GM10266 (cell line): ENCODE measurements at regions not wholly inside any gene's neighbourhood (a gene's known extent, or its start where the extent isn't known, plus 50 kb on each side); places are given as distances from the start of the nearest gene placed in this dataset.

Experiments
- DNase-seq: peaks from one replicate; pipeline ENCODE4 v3.0.0; 2012; ENCODE audit errors: extremely low spot score
- TF ChIP-seq, protein P1 (sequence below): IDR thresholded peaks from 2 replicates; pipeline ENCODE4 v1.5.1; 2012; ENCODE audit warnings: mild to moderate bottlenecking, low read depth; ENCODE audit not compliant: control insufficient read depth, insufficient read depth; ENCODE audit errors: missing control alignments

DNA sequence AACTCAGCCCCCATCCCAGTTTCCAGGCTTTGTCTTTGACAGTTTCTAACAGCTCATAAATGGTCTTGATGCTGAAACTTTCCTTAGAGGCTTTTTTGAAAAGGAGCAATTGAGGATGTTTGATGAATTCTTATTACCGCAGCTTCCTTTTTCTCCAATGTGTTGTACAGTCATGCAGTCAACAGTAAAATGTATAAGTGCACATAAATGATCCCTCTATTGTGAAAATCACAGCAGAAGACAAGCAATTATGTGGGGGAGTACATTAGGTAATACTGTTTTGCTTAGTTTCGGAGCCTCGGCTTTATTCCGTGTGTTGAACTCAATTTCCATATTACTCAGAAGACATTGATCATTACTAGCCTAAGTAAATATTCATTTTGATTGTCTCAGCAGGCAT lies 673.7 kb downstream of the CDH8 start:
- no peak for DNase-seq
- TF ChIP-seq, protein P1, sequence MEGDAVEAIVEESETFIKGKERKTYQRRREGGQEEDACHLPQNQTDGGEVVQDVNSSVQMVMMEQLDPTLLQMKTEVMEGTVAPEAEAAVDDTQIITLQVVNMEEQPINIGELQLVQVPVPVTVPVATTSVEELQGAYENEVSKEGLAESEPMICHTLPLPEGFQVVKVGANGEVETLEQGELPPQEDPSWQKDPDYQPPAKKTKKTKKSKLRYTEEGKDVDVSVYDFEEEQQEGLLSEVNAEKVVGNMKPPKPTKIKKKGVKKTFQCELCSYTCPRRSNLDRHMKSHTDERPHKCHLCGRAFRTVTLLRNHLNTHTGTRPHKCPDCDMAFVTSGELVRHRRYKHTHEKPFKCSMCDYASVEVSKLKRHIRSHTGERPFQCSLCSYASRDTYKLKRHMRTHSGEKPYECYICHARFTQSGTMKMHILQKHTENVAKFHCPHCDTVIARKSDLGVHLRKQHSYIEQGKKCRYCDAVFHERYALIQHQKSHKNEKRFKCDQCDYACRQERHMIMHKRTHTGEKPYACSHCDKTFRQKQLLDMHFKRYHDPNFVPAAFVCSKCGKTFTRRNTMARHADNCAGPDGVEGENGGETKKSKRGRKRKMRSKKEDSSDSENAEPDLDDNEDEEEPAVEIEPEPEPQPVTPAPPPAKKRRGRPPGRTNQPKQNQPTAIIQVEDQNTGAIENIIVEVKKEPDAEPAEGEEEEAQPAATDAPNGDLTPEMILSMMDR: no peak

DNA sequence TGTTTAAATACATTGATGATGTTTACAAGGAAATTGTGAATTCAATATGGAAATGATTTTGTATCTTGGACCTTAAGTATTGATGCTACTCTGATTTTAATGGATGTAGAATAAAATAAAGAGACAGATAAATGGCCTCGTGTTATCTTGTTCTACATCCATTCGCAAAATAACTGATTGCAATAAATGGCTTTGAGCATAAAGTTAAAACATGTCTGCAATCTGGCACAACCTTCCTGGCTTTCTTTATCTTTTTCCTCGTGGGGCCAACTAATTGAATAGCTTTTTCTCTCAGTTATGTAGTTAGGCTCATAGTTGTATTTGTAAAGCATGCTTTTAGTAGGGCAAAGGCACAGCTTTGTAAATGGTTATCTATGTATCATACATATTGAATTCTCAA lies 691.4 kb downstream of the CDH8 start:
- no peak for DNase-seq
- TF ChIP-seq, protein P1: no peak

DNA sequence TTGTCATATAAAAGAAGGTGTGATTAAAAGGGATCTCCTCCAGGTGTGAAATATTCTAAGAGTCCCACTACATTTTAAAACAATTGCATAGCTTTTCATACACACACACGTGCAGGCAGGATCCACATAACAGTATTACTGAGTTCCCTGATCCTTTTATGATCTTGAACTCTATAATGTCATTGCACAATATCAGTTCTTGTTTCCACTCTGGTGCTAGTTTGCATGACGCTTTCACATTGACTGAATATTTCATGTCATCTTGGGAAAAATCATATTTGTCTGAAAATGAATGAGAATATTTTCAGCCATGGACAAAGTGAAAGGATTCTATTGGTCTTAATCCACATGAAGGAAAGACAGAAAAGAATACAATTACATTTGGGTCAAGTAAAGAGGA lies 703.8 kb downstream of the CDH8 start:
- TF ChIP-seq, protein P1: no peak
- no peak for DNase-seq

DNA sequence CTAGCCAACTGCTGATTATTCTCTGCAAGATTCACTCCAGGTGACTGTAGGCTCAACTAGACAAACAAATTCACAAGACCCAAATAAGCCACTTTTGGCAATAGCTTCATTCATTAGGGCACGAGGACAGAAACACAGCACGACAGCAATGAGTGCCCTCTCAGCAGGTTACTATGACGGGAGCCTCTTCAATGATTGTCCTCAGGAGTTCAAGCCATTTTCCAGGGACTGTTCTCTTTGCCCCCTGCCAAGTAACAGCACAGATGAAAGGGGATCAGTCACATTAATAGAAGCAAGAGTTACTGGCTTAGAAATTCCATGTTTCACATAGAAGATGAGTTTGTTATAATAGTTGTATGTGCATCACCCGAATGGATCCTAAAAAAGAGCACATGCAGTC lies 712.2 kb downstream of the CDH8 start:
- TF ChIP-seq, protein P1: no peak
- no peak for DNase-seq

DNA sequence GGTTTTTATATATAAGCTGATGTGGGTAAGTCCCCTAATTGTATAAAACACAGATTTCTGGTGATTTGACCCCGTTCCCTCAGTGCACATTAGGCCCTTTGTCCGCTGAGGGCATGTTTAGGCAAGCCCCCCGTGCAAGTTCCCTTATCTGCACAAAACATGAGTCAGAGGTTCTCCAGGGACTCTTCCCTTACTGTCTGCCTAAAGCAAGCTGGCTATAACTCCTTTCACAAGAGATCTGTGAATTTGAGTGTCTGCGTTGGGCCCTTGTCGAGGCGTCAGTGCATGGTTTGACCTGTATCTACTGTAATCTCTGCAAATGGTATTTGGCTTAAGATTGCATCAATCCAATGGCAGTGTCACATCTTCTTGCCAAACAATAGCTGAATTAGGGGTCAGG lies 712.8 kb downstream of the CDH8 start:
- DNase-seq: no peak
- TF ChIP-seq, protein P1: no peak

DNA sequence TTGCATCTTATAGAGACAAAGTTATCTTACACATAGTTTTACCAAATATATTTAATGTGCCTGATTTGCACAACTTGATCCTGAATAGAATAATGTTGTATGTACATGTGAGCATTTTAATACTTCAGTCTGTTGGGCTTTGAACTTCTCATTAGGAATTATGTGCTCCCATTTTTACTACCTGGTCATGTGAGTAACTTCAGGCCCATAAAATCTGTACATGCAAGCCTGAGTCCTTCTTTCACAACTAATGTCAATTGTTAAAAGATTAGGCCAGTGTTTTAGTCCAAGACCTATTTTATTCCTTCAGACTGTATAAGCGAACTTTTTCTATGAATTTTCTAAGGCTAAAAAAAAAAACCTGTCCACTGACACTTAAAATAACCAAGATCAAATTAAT lies 715.4 kb downstream of the CDH8 start:
- TF ChIP-seq, protein P1: no peak
- no peak for DNase-seq

DNA sequence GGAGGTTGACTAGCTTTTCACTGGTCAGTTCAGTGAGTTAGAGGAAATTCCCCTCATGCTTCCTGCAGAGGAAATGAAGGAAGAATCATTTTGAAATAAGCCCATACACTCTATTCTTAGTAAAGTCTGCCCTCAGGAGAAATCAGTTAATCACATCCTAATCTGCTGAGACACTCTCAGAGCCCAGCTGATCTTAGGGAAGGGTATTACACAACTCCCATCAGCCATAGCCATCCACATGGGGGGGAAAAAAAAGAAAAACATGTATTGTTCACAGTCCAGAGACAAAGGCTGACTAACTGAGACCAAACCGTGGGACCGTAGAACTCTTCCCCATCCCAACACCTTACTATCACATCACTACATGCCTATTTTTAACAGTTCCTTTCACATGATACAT lies 722.3 kb downstream of the CDH8 start:
- no peak for DNase-seq
- TF ChIP-seq, protein P1: no peak
